Ovary (tissue), 7 donors: ENCODE measurements at regions not wholly inside any gene's neighbourhood (a gene's known extent, or its start where the extent isn't known, plus 50 kb on each side); places are given as distances from the start of the nearest gene placed in this dataset.

Experiments used
- DNase-seq, 5 donors: peaks; one replicate each; pipeline ENCODE4 v3.0.0-alpha.2; 2019 to 2020
- H3K27ac ChIP-seq, 2 donors: fragments of 200-600 bp; one replicate each; pipeline versions ENCODE4 v1.5.1 to v1.8.0; 2019 to 2022
- H3K27me3 ChIP-seq: fragments of 200-600 bp; one replicate; pipeline ENCODE4 v1.8.0; 2022
- H3K36me3 ChIP-seq: fragments of 200-600 bp; sonication (generic); one replicate; pipeline ENCODE4 v1.5.1; 2019
- H3K4me1 ChIP-seq: one replicate; pipeline ENCODE4 v1.8.1; 2013; ENCODE audit warnings: mild to moderate bottlenecking, moderate library complexity; ENCODE audit not compliant: insufficient read depth
- H3K4me3 ChIP-seq: fragments of 200-600 bp; sonication (generic); one replicate; pipeline ENCODE4 v1.5.1; 2017
- H3K9me3 ChIP-seq, 2 donors: fragments of 200-600 bp in 1 of 2; sonication (generic) in 1 of 2; one replicate each; pipeline versions ENCODE4 v1.5.1 to v1.8.1; 2013 to 2019; ENCODE audit warnings: mild to moderate bottlenecking in 1 of 2, moderate library complexity in 1 of 2
- EP300 ChIP-seq: sonication (generic); formaldehyde crosslinking; IDR thresholded peaks from one replicate; pipeline ENCODE4 v1.6.1; 2017; ENCODE audit warnings: antibody characterized with exemption
- POLR2A ChIP-seq: fragments of 450-650 bp; IDR thresholded peaks from one replicate; pipeline ENCODE4 v1.6.1; 2017; ENCODE audit warnings: antibody characterized with exemption, mild to moderate bottlenecking, moderate library complexity
- WGBS, 3 donors: extraction: QIAGEN DNeasy Blood & Tissue Kit in 1 of 3; methylation state at CpG; one replicate each; pipeline versions ENCODE4 v1.1.5 to v1.1.7; 2013 to 2017; 5-methylcytosine and 5-hydroxymethylcytosine counted together
- intact Hi-C, 4 donors: fragments of 100-400 bp; cut with DNase I; formaldehyde crosslinking; loops; one replicate each; pipeline versions ENCODE4 v1.11.0 to v1.15.1; 2022 to 2023
- TF ChIP-seq, protein P1 (sequence below), 3 donors: fragments of 450-650 bp in 2 of 3; fragments of 200-600 bp in 1 of 3; IDR thresholded peaks; one replicate each; pipeline versions ENCODE4 v1.5.1 to v1.8.0; 2016 to 2022; ENCODE audit warnings: antibody characterized with exemption in 3 of 3, mild to moderate bottlenecking in 1 of 3
- donor health status: DM: no; HTN: no; CAD: no; lungs with moderate emphysema.
- donor health status: DM: no; HTN: no; CAD: no.
- donor health status: Bipolar disorder and iron deficiency.
- donor health status: DM: no; HTN: no; CAD: no.
- donor health status: DM: yes; HTN: yes; CAD: no.

DNA sequence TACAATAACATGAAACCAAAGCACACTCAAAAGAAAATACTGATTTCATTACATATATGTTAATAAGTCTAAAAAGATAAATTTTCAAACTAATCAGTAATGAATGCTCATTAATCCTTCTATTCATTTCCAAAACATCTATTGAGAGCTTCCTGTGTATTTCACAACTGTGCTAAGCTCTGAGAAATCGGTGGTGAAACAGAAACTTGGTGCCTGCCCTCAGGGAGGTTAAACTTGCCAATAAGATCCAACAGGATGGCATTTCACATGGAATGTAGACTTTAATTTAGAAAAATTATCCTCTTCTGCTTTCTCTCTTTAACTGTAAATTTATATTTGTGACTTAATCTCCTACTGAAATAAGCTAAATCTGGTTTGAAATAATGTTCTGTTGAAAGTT lies 70.9 kb upstream of the SLC38A4 start:
- H3K4me1 ChIP-seq: no peaks in the 10 kb centered on the region
- H3K27me3 ChIP-seq: no peaks in the 10 kb centered on the region
- intact Hi-C loops: loop anchor here in 1 of 4 donors (2.0 kb wide), 1 partner anchor 20 kb away; no protein-coding TSS in a partner anchor
- no peak overlapping the region for H3K4me3 ChIP-seq
- 0 to 26% (median 0%) methylated on average over 1 of the region's 1 CpG for WGBS, 3 donors
- H3K36me3 ChIP-seq: no peaks in the 10 kb centered on the region
- no peaks in the 10 kb centered on the region for H3K9me3 ChIP-seq
- DNase-seq: no peak
- TF ChIP-seq, protein P1, sequence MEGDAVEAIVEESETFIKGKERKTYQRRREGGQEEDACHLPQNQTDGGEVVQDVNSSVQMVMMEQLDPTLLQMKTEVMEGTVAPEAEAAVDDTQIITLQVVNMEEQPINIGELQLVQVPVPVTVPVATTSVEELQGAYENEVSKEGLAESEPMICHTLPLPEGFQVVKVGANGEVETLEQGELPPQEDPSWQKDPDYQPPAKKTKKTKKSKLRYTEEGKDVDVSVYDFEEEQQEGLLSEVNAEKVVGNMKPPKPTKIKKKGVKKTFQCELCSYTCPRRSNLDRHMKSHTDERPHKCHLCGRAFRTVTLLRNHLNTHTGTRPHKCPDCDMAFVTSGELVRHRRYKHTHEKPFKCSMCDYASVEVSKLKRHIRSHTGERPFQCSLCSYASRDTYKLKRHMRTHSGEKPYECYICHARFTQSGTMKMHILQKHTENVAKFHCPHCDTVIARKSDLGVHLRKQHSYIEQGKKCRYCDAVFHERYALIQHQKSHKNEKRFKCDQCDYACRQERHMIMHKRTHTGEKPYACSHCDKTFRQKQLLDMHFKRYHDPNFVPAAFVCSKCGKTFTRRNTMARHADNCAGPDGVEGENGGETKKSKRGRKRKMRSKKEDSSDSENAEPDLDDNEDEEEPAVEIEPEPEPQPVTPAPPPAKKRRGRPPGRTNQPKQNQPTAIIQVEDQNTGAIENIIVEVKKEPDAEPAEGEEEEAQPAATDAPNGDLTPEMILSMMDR (IDR thresholded peaks at IDR 0.05): no peak
- TF ChIP-seq EP300: no peak
- TF ChIP-seq POLR2A: no peak
- H3K27ac ChIP-seq: no peak overlapping the region

DNA sequence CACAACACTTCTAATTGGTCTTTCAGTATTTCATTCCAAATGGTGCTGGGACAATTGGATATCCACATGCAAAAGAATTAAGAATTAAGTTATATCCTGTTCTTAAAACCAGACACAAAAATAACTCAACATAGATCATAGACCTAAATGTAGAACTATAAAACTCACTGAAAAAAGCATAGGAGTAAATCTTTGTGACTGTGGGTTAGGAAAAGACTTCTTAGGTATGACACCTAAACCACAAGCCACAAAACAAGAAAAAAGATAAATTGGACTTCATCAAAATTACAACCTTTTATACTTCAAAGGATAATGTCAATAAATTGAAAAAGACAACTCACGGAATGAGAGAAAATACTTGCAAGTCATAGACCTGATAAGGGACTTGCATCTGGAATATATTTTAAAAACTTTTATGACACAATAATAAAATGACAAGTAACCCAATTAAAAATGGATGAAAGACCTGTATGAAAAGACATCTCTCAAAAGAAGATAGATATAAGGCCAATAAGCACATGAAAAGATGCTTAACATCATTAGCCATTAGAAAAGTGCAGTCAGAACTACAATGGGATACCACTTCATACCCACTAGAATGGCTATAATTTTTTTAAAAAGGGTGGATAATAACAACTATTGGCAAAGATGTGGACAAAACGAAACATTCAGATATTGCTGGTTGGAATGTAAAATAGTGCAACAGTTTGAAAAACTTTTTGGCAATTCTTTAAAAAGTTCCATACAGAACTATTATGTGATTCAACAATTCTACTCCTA lies 72.5 kb upstream of the SLC38A4 start:
- Histone ChIP-seq H3K27me3 (no peaks in the 10 kb centered on the region), H3K4me1 (no peaks in the 10 kb centered on the region), H3K36me3 (no peaks in the 10 kb centered on the region), H3K9me3 (no peaks in the 10 kb centered on the region), H3K4me3 (no peak overlapping the region), H3K27ac (no peak overlapping the region)
- TF ChIP-seq EP300 (no peak), POLR2A (no peak)
- TF ChIP-seq, protein P1 (IDR thresholded peaks at IDR 0.05): no peak
- 47 to 59% (median 56%) methylated on average over 2 of the region's 2 CpGs for WGBS, 3 donors
- no peak for DNase-seq
- intact Hi-C loops: no loop called here

DNA sequence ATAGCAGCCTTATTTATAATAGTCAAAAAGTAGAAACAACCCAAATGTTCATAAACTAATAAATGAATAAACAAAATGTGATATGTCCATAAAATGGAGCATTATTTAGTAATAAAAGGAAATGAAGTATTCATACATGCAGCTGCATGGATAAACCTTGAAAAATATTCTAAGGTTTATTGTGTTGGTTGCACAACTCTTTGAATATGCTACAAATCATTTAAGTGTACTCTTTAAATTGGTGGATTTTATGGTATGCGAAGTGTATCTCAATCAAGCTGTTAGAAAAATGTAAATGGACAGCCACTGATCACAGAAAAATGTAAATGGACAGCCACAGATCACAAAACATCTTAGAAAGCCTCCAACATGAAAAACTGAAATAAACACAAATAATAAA lies 73.2 kb upstream of the SLC38A4 start:
- DNase-seq: no peak
- Histone ChIP-seq H3K4me1 (no peaks in the 10 kb centered on the region), H3K27ac (no peak overlapping the region), H3K36me3 (no peaks in the 10 kb centered on the region), H3K4me3 (no peak overlapping the region), H3K27me3 (no peaks in the 10 kb centered on the region), H3K9me3 (no peaks in the 10 kb centered on the region)
- TF ChIP-seq EP300: no peak
- TF ChIP-seq, protein P1 (IDR thresholded peaks at IDR 0.05): no peak
- TF ChIP-seq POLR2A: no peak
- WGBS, 3 donors: 65 to 72% (median 70%) methylated on average over 1 of the region's 1 CpG
- intact Hi-C loops: no loop called here

DNA sequence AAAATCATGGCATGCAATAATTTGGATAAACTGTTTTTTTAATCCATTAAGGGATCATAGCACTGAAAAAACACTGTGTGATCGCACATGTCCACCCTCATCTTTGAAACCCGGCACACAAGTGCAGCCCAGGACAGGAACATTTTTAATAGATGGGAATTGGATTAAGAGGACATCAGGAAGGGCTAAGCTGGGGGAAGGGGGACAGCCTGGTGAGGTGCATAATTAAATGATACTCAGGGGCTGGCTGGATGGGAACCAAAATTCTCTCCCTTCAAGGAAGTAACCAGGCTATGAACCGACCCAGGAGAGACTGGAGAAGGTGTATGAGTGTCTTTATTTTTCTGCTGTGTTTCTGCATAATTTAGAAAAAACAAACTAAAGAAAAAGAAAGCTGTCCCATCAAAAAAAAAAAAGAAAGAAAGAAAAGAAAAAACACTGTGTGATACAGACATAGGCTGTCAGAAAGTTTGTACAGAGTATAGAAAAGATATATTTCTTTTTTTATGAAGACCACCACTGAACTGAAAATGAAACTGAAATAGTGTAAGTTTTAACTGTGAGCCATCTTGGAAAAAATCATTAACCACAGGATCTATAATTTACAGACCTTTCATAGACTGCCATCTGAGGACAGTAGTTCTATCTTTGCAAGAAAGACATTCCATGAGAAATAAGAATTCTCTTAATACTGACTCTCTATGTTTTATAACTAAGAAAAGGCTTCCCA lies 75.1 kb upstream of the SLC38A4 start:
- H3K4me1 ChIP-seq: no peaks in the 10 kb centered on the region
- no peak overlapping the region for H3K27ac ChIP-seq
- H3K27me3 ChIP-seq: no peaks in the 10 kb centered on the region
- intact Hi-C loops: no loop called here
- TF ChIP-seq POLR2A: no peak
- TF ChIP-seq, protein P1 (IDR thresholded peaks at IDR 0.05): no peak
- no peak for TF ChIP-seq EP300
- H3K9me3 ChIP-seq: no peaks in the 10 kb centered on the region
- no peaks in the 10 kb centered on the region for H3K36me3 ChIP-seq
- no peak for DNase-seq
- WGBS, 3 donors: 88 to 92% (median 89%) methylated on average over 3 of the region's 3 CpGs
- no peak overlapping the region for H3K4me3 ChIP-seq
